SJCRH30 (cell line): ENCODE measurements at regions not wholly inside any gene's neighbourhood (a gene's known extent, or its start where the extent isn't known, plus 50 kb on each side); places are given as distances from the start of the nearest gene placed in this dataset.
"Not testable (repeated sequence)": the region's sequence is repeated elsewhere in the genome, so short reads cannot be mapped to it uniquely, and the experiment has no call there.

Experiments used
- DNase-seq, 2 experiments: peaks; one replicate each; pipeline ENCODE4 v3.0.0-alpha.2; 2015 to 2020
- H3K27ac ChIP-seq: fragments of 250-450 bp; sonication (Bioruptor Pico); 2 replicates; pipeline ENCODE4 v1.5.1; 2020; ENCODE audit warnings: mild to moderate bottlenecking, moderate library complexity
- H3K27me3 ChIP-seq: fragments of 250-450 bp; sonication (Bioruptor Pico); 2 replicates; pipeline ENCODE4 v1.5.1; 2020; ENCODE audit warnings: mild to moderate bottlenecking, moderate library complexity
- H3K36me3 ChIP-seq: fragments of 250-450 bp; sonication (Bioruptor Pico); 2 replicates; pipeline ENCODE4 v1.5.1; 2020; ENCODE audit warnings: mild to moderate bottlenecking, moderate library complexity
- H3K4me1 ChIP-seq: fragments of 250-450 bp; sonication (Bioruptor Pico); 2 replicates; pipeline ENCODE4 v1.5.1; 2020; ENCODE audit warnings: mild to moderate bottlenecking, moderate library complexity
- H3K4me3 ChIP-seq: fragments of 250-450 bp; sonication (Bioruptor Pico); 2 replicates; pipeline ENCODE4 v1.5.1; 2020; ENCODE audit warnings: mild to moderate bottlenecking, moderate library complexity
- H3K9me3 ChIP-seq: fragments of 250-450 bp; sonication (Bioruptor Pico); replicated peaks from 2 replicates; pipeline ENCODE4 v1.5.1; 2020; ENCODE audit warnings: mild to moderate bottlenecking, moderate library complexity

GRCh38 chr2:16094811-16095210 lies 154.5 kb downstream of the MYCN start:
- no peak for DNase-seq
- Histone ChIP-seq H3K27me3 (no peaks in the 10 kb centered on the region), H3K4me1 (0 out of 2 replicates have a peak, but pooled peaks cover 5% of the 10 kb centered on the region), H3K9me3 (peaks cover 3% of the 10 kb centered on the region; the same call in 1 of the 2 replicates), H3K4me3 (no peak overlapping the region), H3K36me3 (no peaks in the 10 kb centered on the region), H3K27ac (no peak overlapping the region)

DNA sequence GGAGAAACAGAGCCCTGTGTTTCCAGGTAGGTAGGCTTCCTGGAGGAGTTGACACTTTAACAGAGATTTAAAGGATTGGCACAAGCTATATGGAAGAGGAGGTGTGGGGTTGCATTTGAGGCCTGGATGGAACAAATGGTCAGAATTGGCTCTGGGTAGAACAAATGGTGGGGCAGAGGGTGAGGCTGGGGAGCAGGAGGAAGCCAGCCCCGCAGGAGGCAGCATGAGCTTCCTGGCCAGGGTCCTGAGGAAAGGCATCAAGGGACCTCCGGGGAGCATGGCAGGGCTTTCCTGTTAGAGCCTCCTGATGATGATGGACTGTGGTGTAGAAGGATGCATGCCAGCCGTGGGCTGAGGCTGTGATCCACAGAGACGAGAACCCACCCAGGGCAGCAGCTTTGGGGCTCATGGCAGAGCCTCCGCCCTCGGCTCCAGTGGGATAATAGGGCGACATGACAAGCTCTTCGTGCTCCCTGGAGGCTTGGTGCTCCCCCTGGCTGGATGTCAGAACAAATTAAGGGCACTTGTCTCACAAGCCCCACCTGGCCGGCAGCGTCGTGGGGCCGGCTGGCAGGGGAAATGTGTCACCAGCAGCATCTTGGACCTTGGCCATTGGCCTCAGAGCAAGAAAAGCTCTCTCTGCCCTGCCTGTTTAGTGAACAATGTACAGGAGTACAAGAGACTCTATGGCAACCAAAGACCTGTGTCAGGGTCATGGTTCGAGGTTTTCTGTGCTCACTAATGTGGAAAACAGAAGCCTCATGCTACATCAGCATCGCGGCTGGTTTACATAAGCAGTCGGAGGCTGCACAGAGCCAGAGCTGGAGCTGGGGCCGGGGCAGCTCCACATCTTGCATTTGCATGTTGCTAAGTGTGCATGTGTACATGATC lies 153.5 kb downstream of the MYCN start:
- no peak overlapping the region for H3K4me3 ChIP-seq
- peaks cover 3% of the 10 kb centered on the region; the same call in 1 of the 2 replicates for H3K9me3 ChIP-seq
- DNase-seq = no peak
- H3K27ac ChIP-seq = no peak overlapping the region
- no peaks in the 10 kb centered on the region for H3K36me3 ChIP-seq
- H3K27me3 ChIP-seq = no peaks in the 10 kb centered on the region
- 0 out of 2 replicates have a peak, but pooled peaks cover 5% of the 10 kb centered on the region for H3K4me1 ChIP-seq

GRCh38 chr2:16092861-16093638 lies 152.7 kb downstream of the MYCN start:
- no peak for DNase-seq
- Histone ChIP-seq H3K9me3 (peaks cover 3% of the 10 kb centered on the region; the same call in 1 of the 2 replicates), H3K27me3 (no peaks in the 10 kb centered on the region), H3K4me1 (0 out of 2 replicates have a peak, but pooled peaks cover 5% of the 10 kb centered on the region), H3K4me3 (no peak overlapping the region), H3K27ac (no peak overlapping the region), H3K36me3 (no peaks in the 10 kb centered on the region)

DNA sequence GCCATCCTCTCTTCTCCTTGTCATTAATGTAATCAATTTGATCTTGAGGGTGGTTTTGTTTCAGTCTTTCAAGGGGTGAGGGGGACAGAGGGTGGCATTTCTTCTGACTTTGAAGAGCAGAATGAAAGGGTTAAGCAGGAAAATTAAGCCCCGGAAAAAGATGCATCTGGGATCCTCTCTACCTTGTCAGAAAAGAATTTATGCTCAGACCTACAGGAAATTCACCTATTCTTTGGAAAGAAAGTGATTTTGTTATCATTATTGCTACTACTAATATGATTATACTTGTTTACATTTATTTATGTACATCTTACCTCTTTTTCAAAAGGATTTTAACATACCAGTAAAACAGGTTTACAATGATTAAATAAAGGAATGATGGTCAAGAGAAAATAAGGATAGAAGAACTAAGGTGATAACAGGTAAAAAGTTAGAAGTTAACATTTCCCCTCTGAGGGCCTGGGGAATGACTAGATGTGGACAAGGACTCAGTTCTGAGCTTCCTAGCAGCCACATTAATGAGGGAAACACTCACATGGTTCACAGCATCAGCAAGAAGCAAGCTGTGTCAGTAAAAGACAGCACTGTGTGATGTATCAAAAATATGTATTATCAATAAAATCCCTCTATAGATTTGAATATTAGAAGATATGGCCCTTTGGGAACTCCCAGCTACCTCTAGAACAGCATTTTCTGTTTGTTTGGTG lies 151.4 kb downstream of the MYCN start:
- Histone ChIP-seq H3K27ac (no peak overlapping the region), H3K4me1 (0 out of 2 replicates have a peak, but pooled peaks cover 5% of the 10 kb centered on the region), H3K27me3 (no peaks in the 10 kb centered on the region), H3K36me3 (no peaks in the 10 kb centered on the region), H3K9me3 (peaks cover 3% of the 10 kb centered on the region; the same call in 1 of the 2 replicates), H3K4me3 (no peak overlapping the region)
- DNase-seq = no peak

DNA sequence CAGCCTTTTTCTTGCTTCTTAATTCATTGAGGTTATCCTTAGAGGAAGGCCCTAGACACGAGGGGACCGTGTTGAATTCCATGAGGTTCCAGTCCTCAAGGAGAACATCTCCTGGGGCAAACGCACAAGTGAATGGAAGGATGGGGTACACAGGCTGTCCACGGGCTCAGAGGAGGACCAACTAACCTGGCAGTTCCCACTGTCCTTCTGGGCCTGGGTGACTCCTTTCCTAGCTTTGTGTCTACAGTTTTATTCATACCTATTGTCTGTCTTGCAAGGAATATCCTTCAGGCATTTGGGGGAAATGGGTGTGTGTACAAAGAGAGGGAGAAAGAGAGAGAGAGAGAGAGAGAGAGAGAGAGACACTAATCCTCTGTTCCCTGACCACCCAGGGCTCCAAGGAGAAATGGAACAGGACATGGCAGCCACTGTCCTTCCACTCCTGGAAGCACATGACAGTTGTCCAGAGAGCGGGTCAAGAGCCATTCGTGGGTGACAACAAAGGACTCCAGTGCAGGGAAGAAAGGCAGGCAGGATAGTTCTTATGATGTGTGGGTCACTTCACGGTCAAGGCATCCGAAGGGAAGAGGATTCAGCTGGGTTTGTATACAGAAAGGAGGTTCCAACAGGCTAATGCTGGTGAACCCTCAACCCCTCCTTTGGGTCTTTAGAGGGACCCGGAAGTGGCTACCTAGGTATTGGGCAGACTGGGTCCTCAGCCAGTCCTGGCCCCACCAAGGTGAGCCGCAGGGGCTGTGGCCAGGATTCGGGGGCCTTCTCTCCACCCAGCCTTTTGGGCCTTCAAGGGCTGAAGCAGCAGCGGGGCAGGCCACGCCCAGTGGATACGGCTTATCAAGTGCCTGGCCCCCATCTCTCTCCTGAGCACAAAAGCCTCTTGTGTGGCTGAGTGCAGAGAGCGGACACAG lies 150.6 kb downstream of the MYCN start:
- Histone ChIP-seq H3K4me1 (0 out of 2 replicates have a peak, but pooled peaks cover 5% of the 10 kb centered on the region), H3K9me3 (peaks cover 3% of the 10 kb centered on the region; the same call in 1 of the 2 replicates), H3K4me3 (no peak overlapping the region), H3K27me3 (no peaks in the 10 kb centered on the region), H3K27ac (no peak overlapping the region), H3K36me3 (no peaks in the 10 kb centered on the region)
- DNase-seq = peak; percentile 58 to 74

DNA sequence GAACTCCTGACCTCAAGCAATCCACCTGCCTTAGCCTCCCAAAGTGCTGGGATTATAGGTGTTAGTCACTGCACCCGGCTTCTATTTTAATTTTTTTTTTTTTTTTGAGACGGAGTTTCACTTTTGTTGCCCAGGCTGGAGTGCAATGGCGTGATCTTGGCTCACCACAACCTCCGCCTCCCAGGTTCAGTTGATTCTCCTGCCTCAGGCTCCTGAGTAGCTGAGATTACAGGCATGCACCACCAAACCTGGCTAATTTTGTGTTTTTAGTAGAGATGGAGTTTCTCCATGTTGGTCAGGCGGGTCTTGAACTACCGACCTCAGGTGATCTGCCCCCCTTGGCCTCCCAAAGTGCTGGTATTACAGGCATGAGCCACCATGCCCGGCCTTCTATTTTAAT lies 149.1 kb downstream of the MYCN start:
- not testable (repeated sequence) for H3K36me3 ChIP-seq, H3K27ac ChIP-seq, H3K4me3 ChIP-seq, H3K4me1 ChIP-seq, H3K27me3 ChIP-seq, H3K9me3 ChIP-seq, DNase-seq

- Histone ChIP-seq H3K4me1 (peaks cover 9% of the 10 kb centered on the region), H3K9me3 (peaks cover 3% of the 10 kb centered on the region; the same call in 1 of the 2 replicates), H3K27me3 (no peaks in the 10 kb centered on the region), H3K4me3 (no peak overlapping the region), H3K27ac (no peak overlapping the region), H3K36me3 (no peaks in the 10 kb centered on the region)
- DNase-seq = no peak
These were observed 148.4 kb downstream of the MYCN start for GRCh38 chr2:16088802-16089112.

GRCh38 chr2:16088035-16088801 lies 147.9 kb downstream of the MYCN start:
- H3K27ac ChIP-seq = no peak overlapping the region
- H3K4me1 ChIP-seq = peaks cover 6% of the 10 kb centered on the region
- no peaks in the 10 kb centered on the region for H3K36me3 ChIP-seq
- no peaks in the 10 kb centered on the region for H3K27me3 ChIP-seq
- DNase-seq = no peak
- H3K9me3 ChIP-seq = peaks cover 3% of the 10 kb centered on the region; the same call in 1 of the 2 replicates
- H3K4me3 ChIP-seq = no peak overlapping the region

- not testable (repeated sequence) for H3K4me3 ChIP-seq, H3K27me3 ChIP-seq, H3K9me3 ChIP-seq, H3K27ac ChIP-seq, DNase-seq, H3K36me3 ChIP-seq, H3K4me1 ChIP-seq
These were observed 145.8 kb downstream of the MYCN start for GRCh38 chr2:16086136-16086535.

GRCh38 chr2:16085073-16085472 lies 144.7 kb downstream of the MYCN start:
- no peak overlapping the region for H3K4me3 ChIP-seq
- H3K4me1 ChIP-seq = peaks cover 4% of the 10 kb centered on the region
- no peak overlapping the region for H3K27ac ChIP-seq
- no peaks in the 10 kb centered on the region for H3K27me3 ChIP-seq
- no peaks in the 10 kb centered on the region for H3K36me3 ChIP-seq
- DNase-seq = no peak
- H3K9me3 ChIP-seq = no peaks in the 10 kb centered on the region

GRCh38 chr2:16084274-16084673 lies 143.9 kb downstream of the MYCN start:
- H3K27ac ChIP-seq = no peak overlapping the region
- DNase-seq = no peak
- no peak overlapping the region for H3K4me3 ChIP-seq
- H3K27me3 ChIP-seq = no peaks in the 10 kb centered on the region
- no peaks in the 10 kb centered on the region for H3K36me3 ChIP-seq
- H3K9me3 ChIP-seq = no peaks in the 10 kb centered on the region
- H3K4me1 ChIP-seq = peaks cover 8% of the 10 kb centered on the region

DNA sequence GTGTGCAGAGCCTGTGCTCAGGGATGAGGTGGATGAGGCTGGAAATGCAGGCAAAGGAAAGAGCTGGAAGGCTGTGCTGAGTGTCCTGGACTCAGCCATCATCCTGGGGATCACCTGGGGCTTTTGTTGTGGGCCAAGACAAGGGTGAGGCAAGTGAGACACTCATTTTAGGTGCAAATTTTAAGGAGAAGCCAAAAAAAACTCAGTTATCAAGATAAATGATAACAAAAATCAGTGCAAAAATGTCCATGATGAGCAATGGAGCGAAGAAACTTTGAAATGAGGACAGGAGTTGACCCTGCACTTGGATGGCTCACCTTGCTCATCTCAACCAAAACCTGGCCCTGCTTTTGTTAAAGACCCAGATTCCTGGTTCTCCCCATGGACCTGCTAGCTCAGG lies 141.9 kb downstream of the MYCN start:
- DNase-seq = no peak
- no peak overlapping the region for H3K27ac ChIP-seq
- H3K4me1 ChIP-seq = peaks cover 10% of the 10 kb centered on the region
- no peaks in the 10 kb centered on the region for H3K27me3 ChIP-seq
- H3K9me3 ChIP-seq = no peaks in the 10 kb centered on the region
- H3K36me3 ChIP-seq = no peaks in the 10 kb centered on the region
- no peak overlapping the region for H3K4me3 ChIP-seq
